Central memory CD8-positive, alpha-beta T cell (primary cell): ENCODE measurements at regions not wholly inside any gene's neighbourhood (a gene's known extent, or its start where the extent isn't known, plus 50 kb on each side); places are given as distances from the start of the nearest gene placed in this dataset.
"Not testable (repeated sequence)": the region's sequence is repeated elsewhere in the genome, so short reads cannot be mapped to it uniquely, and the experiment has no call there.

Experiments used
- ATAC-seq: fragments of 150-1000 bp; cut with Tn5 transposase; replicated peaks from 2 replicates; pipeline ENCODE4 v1.10.0; 2022; ENCODE audit warnings: mild to moderate bottlenecking, moderate FRiP score, moderate number of reproducible peaks; ENCODE audit not compliant: poor library complexity, severe bottlenecking; ENCODE audit errors: extremely low read depth
- DNase-seq, 2 donors: peaks; one replicate each; pipeline ENCODE4 v3.0.0; 2021; ENCODE audit warnings: low spot score in 2 of 2
- H3K27ac Mint-ChIP-seq: one replicate; pipeline ENCODE4 v1.8.0; 2022; ENCODE audit warnings: low read depth, mild to moderate bottlenecking, moderate library complexity, mixed read lengths
- H3K27me3 Mint-ChIP-seq: one replicate; pipeline ENCODE4 v1.8.0; 2022; ENCODE audit warnings: mixed read lengths
- H3K36me3 Mint-ChIP-seq: one replicate; pipeline ENCODE4 v1.8.0; 2022; ENCODE audit warnings: mild to moderate bottlenecking, moderate library complexity, mixed read lengths; ENCODE audit not compliant: insufficient read depth
- H3K4me1 Mint-ChIP-seq: one replicate; pipeline ENCODE4 v1.8.0; 2022; ENCODE audit warnings: mixed read lengths
- H3K4me3 Mint-ChIP-seq: one replicate; pipeline ENCODE4 v1.8.0; 2022; ENCODE audit warnings: mild to moderate bottlenecking, moderate library complexity, mixed read lengths
- H3K9me3 Mint-ChIP-seq: one replicate; pipeline ENCODE4 v1.8.0; 2022; ENCODE audit warnings: mixed read lengths

DNA sequence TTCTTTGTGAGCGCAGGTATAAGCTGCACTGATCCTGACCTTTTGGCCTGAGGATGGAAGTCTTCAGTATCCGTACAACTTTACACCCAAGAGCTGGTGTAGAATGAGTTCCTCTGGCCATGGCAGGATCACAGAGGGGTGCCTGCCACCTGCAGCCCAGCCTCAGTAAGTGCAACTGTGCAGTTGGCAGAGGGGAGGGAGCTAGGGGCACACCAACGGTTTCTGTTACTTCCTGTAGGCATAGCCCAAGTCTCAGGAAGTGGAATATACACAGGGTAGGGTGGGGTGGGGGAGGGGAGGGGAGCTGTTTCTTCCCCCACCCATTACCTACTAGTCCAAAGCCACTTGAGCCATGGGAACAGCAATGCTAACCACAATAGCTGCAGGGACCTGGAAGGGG, 85.4 kb upstream of the GBA3 start:
- Mint-ChIP-seq H3K36me3 (peaks cover 6% of the 10 kb centered on the region), H3K4me3 (no peak overlapping the region), H3K4me1 (peaks cover 26% of the 10 kb centered on the region), H3K9me3 (peaks cover 7% of the 10 kb centered on the region), H3K27me3 (no peaks in the 10 kb centered on the region), H3K27ac (no peak overlapping the region)
- DNase-seq (peak in 1 of 2 donors; percentile 17), ATAC-seq (peak; percentile 83)

DNA sequence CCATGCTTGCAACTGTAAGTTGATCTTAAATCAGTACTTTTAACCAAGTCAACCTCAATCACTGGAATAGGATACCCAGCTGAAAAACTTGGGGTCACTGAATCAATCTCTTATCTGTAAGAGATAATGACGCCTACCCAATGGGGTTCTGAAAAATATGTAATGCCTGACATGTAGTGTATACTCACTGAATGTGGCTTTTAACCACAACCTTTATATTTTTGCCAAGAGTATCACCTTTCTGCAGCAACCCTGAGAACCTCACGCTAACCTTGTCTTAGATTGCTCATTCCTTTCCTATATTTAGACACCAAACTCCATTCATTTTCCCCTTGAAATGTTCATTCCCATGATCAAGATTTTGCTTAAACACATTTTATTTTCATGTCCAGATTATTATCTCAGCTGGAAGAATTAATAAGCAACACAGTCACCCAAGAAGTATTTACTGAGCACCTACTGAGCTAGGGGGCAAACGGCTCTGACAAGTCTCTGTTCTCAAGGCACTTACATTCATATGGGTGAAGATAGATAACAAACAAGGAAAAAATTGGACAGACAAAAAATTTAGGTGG, 82.7 kb upstream of the GBA3 start:
- not testable (repeated sequence) for ATAC-seq, H3K36me3 Mint-ChIP-seq, H3K4me3 Mint-ChIP-seq, DNase-seq, H3K9me3 Mint-ChIP-seq, H3K27me3 Mint-ChIP-seq
- Mint-ChIP-seq H3K27ac (peak overlapping the region; percentile 54), H3K4me1 (peaks cover 26% of the 10 kb centered on the region)

DNA sequence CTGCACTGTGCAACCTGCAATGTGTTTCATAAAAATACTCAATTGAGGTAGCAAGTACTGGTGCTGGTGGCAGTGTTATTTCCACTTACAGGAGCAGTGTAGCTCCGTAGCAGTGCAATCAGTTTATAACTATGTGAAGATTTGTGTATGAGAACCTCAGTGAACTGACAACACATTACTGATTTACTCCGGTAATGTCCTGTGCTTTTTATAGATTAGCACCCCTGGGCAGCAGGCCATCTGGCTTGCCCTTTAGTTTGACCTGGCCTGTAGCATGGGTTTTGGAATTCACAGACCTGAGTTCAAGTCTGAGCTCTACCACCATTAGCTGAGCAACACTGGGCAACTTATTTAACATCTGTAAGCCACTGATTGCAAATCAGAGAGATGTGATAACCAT, 78.6 kb upstream of the GBA3 start:
- no peaks in the 10 kb centered on the region for H3K27me3 Mint-ChIP-seq
- H3K4me3 Mint-ChIP-seq: no peak overlapping the region
- H3K36me3 Mint-ChIP-seq: peaks cover 2% of the 10 kb centered on the region
- DNase-seq (no peak), ATAC-seq (no peak)
- peaks cover 12% of the 10 kb centered on the region for H3K4me1 Mint-ChIP-seq
- no peak overlapping the region for H3K27ac Mint-ChIP-seq
- peaks cover 7% of the 10 kb centered on the region for H3K9me3 Mint-ChIP-seq

DNA sequence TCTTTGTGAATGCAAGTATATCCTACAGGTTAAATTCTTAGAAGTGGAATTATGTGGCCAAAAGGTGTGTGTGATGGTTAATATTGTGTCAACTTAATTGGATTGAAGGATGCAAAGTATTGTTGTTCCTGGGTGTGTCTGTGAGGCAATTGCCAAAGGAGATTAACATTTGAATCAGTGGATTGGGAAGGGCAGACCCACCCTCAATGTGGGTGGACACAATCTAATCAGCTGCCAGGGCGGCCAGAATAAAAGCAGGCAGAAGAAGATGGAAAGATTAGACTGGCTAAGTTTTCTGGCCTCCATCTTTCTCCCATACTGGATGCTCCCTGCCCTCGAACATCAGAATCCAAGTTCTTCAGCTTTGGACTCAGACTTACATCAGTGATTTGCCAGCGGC, 76.2 kb upstream of the GBA3 start:
- Mint-ChIP-seq H3K27ac (no peak overlapping the region), H3K4me3 (no peak overlapping the region), H3K36me3 (peaks cover 2% of the 10 kb centered on the region), H3K9me3 (no peaks in the 10 kb centered on the region), H3K4me1 (no peaks in the 10 kb centered on the region), H3K27me3 (no peaks in the 10 kb centered on the region)
- DNase-seq: no peak
- ATAC-seq: no peak

DNA sequence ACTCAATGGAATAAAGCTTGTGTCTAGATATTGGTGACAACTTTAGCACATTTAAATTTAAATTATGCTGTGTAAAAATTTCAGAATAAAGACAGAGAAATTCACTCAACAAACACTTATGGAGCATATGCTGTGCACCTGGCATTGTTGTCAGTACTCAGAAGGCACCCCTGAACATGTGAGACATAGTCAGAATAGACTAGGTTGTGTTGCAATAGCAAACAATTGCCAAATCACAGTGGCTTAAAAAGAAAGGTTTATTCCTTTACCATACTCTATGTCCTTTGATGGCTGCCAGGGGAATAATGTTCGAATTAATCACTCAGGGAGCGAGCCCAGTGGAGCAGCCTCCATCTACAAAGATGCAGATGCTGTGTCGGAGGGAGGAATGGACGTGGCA, 72.6 kb upstream of the GBA3 start:
- not testable (repeated sequence) for H3K27me3 Mint-ChIP-seq, H3K4me3 Mint-ChIP-seq, ATAC-seq, DNase-seq, H3K27ac Mint-ChIP-seq, H3K9me3 Mint-ChIP-seq, H3K36me3 Mint-ChIP-seq, H3K4me1 Mint-ChIP-seq

DNA sequence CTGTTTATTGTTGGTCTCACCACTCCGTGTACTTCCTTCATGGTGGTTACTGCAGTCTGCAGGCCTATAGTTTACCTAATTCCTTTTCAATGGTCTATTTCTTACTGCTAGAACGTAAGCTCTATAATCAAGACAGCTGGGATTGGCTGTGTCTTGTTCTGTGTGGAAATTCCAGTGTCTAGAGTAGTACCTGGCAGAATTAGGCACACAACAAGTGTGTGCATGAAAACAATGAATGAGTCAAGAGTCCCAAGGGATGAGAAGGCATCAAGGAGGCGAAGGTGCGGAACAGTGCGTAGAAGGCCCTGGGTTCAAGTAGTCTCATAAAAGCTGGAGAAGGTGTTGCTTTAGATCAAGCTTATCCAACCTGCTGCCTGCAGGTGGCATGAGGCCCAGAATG, 70.8 kb upstream of the GBA3 start:
- H3K36me3 Mint-ChIP-seq, ATAC-seq, H3K4me1 Mint-ChIP-seq, H3K27me3 Mint-ChIP-seq, DNase-seq, H3K9me3 Mint-ChIP-seq, H3K27ac Mint-ChIP-seq, H3K4me3 Mint-ChIP-seq: not testable (repeated sequence)

DNA sequence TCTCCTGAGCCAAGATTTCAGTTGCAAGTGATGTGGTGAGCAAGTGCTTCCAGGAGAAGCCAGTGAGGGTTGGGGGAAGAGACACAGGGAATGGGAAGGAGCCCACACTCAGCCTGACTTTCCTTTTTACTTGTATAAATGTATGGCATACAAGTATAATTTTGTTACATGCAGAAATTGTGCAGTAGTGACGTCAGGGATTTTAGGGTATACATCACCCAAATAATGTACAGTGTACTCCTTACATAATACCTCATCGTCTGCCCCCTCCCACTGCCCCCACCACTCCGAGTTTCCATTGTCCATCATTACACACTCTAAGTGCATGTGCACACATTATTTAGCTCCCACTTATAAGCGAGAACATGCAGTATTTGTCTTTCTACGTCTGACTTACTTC, 68.7 kb upstream of the GBA3 start:
- ATAC-seq, H3K4me1 Mint-ChIP-seq, DNase-seq, H3K36me3 Mint-ChIP-seq, H3K27ac Mint-ChIP-seq, H3K27me3 Mint-ChIP-seq, H3K4me3 Mint-ChIP-seq, H3K9me3 Mint-ChIP-seq: not testable (repeated sequence)

DNA sequence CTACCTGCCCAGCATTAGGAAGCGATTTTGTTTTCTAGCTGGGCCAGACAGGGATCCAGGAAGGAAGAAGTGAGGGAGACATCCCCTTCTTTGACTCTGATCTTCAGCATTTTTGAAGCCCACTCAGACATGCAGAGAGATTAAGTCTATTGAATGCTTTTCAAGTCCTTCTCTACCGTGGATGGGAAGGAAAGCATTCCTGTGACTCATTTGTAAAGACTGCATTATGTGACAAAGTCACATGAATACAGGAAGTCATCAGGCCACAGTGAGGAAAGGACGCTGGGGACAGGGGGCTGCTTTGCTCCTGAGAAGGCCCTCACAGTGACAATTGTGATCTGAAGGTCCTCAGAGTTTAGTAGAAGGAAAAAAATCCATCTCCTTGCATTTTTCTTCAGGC, 67.4 kb upstream of the GBA3 start:
- no peak for ATAC-seq
- Mint-ChIP-seq H3K4me3 (no peak overlapping the region), H3K27ac (no peak overlapping the region), H3K27me3 (no peaks in the 10 kb centered on the region), H3K4me1 (no peaks in the 10 kb centered on the region), H3K9me3 (no peaks in the 10 kb centered on the region), H3K36me3 (no peaks in the 10 kb centered on the region)
- DNase-seq: no peak

DNA sequence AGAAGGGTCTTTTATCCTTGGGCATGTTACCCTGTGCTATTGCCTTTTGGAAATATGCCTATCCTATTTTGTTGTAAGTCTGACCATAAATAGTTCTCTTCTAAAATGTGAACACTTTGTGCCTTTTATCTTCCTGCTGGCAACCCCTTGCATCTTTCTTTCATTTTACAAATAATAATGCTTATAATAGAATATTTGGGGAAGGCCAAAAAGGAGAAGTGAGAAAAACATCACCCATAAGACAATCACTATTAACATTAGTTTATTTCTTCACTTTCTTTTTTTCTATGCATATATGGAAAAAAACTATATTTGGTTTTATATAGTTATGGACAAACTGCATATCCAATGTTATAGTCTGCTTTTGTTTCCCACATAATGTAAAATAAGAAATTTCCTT, 64.9 kb upstream of the GBA3 start:
- H3K9me3 Mint-ChIP-seq, ATAC-seq, H3K27ac Mint-ChIP-seq, DNase-seq, H3K36me3 Mint-ChIP-seq, H3K4me3 Mint-ChIP-seq, H3K4me1 Mint-ChIP-seq, H3K27me3 Mint-ChIP-seq: not testable (repeated sequence)

DNA sequence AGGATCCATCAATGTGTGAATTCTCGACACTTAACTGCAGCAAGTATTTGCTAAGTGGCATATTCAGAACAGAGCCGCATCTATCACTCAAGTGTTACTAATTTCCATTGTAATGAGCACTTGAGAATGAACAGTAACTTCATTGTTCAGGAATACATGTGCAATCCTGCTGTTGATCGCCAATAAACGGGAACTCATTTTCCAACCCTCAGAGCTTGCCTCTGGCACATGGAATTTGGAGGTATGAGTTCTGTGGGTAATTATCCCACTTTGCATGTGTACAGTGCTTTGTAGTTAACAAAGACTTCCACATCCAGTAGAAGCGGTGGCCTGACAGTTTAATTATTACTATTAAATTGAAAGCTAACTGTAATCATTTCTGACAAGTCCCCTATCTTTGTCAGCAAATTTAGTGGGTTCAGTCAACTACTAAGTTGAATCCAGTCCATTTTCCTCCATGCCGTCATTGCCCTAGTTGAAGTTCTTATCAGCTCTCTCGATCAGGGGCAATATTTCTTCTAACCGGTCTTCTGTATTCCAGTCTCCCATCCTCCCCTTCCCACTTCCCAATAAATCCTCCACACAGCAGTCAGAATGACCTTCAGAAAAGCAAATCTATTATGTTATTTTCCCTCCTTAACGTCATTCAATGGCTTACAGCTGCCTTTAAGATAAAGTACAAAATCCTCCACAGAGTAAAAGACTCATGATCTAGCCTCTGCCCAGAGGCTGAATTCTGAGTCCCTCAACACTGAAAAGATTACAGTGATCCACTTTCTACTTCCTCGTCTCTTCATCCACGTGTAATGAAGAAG, 62.4 kb upstream of the GBA3 start:
- not testable (repeated sequence) for ATAC-seq, H3K36me3 Mint-ChIP-seq, DNase-seq, H3K4me3 Mint-ChIP-seq, H3K27ac Mint-ChIP-seq, H3K9me3 Mint-ChIP-seq, H3K4me1 Mint-ChIP-seq, H3K27me3 Mint-ChIP-seq

DNA sequence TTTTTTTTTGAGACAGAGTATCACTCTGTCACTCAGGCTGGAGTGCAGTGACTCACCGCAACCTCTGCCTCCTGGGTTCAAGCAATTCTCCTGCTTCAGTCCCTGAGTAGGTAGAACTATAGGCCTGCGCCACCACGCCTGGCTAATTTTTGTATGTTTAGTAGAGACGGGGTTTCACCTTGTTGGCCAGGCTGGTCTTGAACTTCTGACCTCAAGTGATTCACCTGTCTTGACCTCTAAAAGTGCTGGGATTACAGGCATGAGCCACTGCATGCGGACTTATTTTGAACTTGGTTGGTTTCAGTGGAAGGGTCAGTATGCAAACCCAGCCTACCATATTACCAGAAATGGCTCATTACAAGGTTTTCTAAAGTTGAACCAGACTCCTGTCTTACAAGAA, 61.6 kb upstream of the GBA3 start:
- H3K4me3 Mint-ChIP-seq, DNase-seq, H3K27ac Mint-ChIP-seq, H3K27me3 Mint-ChIP-seq, H3K9me3 Mint-ChIP-seq, H3K36me3 Mint-ChIP-seq, ATAC-seq, H3K4me1 Mint-ChIP-seq: not testable (repeated sequence)

DNA sequence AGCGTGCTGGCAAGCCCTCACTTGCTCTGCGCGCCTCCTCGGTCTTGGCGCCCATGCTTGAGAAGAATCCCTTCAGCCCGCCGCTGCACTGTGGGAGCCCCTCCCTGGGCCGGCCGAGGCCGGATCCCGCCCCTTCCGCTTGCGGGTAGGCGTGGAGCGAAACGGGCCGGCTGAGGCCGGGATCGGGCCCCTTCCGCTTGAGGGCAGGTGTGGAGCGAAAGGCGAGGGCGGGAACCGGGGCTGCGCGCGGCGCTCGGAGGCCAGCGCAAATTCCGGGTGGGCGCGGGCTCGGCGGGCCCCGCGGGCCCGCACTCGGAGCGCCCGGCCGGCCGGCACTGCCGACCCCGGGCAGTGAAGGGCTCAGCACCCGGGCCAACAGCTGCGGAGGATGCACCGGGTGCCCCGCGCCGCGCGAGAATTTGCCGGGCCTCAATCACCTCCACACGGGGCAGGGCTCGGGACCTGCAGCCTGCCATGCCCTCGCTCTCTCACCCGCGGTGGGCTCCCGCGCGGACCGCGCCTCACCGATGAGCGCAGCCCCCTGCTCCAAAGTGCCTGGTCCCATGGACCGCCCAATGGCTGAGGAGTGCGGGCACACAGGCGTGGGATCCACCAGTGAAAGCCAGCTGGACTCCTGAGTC, 58.1 kb upstream of the GBA3 start:
- H3K4me1 Mint-ChIP-seq: no peaks in the 10 kb centered on the region
- H3K9me3 Mint-ChIP-seq: peaks cover 6% of the 10 kb centered on the region
- H3K4me3 Mint-ChIP-seq: no peak overlapping the region
- H3K27ac Mint-ChIP-seq: no peak overlapping the region
- no peaks in the 10 kb centered on the region for H3K36me3 Mint-ChIP-seq
- no peak for DNase-seq
- H3K27me3 Mint-ChIP-seq: no peaks in the 10 kb centered on the region
- no peak for ATAC-seq

DNA sequence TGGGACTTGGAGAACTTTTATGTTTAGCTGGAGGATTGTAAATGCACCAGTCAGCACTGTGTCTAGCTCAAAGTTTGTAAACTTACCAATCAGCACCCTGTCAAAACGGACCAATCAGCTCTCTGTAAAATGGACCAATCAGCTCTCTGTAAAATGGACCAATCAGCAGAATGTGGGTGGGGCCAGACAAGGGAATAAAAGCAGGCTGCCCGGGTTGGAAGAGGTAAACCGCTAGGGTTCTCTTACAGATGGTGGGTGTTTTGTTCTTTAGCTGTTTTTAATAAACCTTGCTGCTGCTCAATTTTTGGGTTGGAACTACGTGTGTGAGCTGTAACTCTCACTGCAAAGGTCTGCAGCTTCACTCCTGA, 57.6 kb upstream of the GBA3 start:
- not testable (repeated sequence) for H3K27ac Mint-ChIP-seq, H3K4me1 Mint-ChIP-seq, ATAC-seq, H3K36me3 Mint-ChIP-seq, H3K27me3 Mint-ChIP-seq, H3K9me3 Mint-ChIP-seq, H3K4me3 Mint-ChIP-seq, DNase-seq
